ENCODE measurements at regions not wholly inside any gene's neighbourhood (a gene's known extent, or its start where the extent isn't known, plus 50 kb on each side); places are given as distances from the start of the nearest gene placed in this dataset.

GRCh38 chr18:60554967-60555366 lies 182.4 kb upstream of the MC4R start:
- TF ChIP-seq CTCF (IDR thresholded peaks at IDR 0.05; ENCODE audit: low read depth, low read length, missing input control) (no peak), REST (IDR thresholded peaks at IDR 0.05) (no peak), SP1 (IDR thresholded peaks at IDR 0.05) (no peak)
